Umbilical cord (tissue), 1 donor: ENCODE measurements at regions not wholly inside any gene's neighbourhood (a gene's known extent, or its start where the extent isn't known, plus 50 kb on each side); places are given as distances from the start of the nearest gene placed in this dataset.

Experiments used
- DNase-seq: peaks from one replicate; pipeline ENCODE4 v3.0.0-alpha.2; 2015; ENCODE audit warnings: low spot score

DNA sequence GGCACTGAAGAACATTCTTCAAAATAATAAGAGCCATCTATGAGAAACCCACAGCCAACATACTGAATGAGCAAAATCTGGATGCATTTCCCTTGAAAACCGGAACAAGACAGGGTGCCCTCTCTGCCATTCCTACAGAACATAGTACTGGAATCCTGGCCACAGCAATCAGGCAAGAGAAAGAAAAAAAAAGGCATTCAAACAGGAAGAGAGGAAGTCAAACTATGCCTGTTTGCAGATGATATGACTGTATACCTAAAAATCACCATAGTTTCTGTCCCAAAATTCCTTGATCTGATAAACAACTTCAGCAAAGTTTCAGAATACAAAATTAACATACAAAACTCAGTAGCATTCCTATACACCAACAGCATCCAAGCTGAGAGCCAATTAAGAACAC is 119.5 kb upstream of the PARD3B start:
- DNase-seq = no peak

- DNase-seq = no peak
Observed at GRCh38 chr2:204428675-204429074, 116.6 kb upstream of the PARD3B start.

DNA sequence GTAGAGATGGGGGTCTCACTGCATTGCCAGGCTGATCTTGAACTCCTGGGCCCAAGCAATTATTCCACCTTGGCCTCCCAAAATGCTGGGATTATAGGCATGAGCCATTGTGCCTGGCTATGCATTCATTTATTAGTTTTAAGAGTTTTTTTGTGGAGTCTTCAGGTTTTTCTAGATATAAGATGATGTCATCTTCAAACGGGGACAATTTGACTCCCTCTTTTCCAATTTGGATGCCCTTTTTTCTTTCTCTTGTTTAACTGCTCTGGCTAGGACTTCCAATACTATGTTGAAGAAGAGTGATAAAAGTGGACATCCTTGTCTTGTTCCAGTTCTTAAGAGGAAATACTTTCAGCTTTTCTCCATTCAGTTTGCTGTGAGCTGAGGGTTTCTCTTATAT is 113.7 kb upstream of the PARD3B start:
- no peak for DNase-seq

GRCh38 chr2:204432196-204432595 is 113.1 kb upstream of the PARD3B start:
- DNase-seq = no peak

DNA sequence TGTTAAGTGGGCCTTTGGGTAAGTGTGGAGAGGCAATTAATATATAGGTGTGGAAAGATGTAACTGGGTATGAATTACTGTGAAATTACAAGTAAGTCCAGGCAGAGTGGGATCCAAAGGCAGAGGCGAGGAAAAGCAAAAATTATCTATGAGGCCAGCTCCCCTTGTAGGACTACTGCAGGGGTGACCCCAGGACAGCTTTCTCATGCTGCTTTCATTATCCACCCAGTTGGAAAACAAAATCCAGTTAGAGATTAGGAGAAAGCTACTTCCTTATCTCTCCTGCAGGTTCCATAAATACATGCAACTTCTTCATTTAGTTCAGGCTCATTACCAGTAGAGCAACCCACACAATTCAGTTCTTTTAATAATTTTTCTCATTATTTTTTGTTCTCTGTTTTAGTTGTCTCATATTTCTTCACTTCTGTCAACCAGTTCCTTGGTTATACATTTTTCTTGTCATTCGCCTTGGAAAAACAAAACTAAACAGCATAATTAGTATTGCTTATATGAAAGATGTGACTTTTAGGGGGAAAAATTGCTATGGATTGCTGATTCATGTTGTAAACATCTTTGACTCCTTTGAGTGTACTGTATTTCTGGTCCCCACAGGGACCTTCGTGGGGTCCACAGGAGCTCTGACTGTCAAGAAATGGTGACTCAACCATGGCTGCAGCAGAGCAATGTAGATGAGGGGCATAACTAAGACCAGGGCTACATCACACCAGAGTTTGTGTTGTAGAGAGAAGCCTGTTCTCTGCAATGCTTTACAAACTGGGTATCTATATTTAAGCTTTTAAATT is 110.4 kb upstream of the PARD3B start:
- no peak for DNase-seq

GRCh38 chr2:204436230-204436629 is 109.0 kb upstream of the PARD3B start:
- DNase-seq = no peak

- DNase-seq = no peak
Observed at GRCh38 chr2:204437408-204437807, 107.9 kb upstream of the PARD3B start.

DNA sequence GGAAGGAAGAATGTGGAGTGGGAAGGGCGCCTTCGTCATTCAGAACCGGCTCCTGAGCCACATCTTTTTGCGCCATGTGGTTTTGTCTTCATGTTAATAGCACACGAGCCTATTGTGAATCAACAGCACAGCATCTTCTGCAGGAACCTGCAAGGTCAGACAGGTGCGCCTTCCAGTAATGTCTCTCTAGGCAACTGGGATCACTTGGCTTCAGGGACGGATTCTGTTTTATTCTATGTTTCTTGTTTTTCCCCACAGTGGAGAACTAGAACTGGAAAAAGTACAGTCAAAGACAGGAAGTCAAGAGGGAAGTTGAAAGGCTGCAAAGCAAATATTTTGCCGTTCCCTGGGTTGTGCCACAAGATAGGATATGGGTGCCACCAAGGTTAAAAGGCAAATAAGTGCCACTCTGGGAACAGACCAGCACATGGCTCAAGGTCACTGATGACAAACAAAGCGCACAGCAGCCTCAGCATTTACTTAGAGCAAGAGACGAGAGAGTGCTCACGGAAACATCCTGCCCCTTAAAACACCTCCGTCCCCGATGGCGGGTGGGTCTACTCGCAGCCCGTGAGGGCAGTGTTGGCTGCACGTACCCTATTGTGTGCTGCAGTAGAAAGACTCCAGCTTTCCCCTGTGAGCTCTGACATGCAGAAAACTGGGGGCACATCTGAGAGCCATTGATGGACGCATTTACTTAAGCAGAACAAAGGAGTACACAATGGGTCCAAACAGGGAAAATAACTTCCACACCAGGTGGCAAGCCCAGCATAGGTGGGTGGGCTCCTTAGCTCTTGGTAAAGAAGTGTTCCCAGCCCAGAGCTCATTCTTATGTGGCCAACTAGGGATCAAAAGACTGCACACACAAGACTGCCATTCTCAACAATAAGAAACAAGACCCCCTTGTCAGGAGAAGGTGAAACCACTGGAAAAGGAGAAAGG is 107.2 kb upstream of the PARD3B start:
- no peak for DNase-seq

DNA sequence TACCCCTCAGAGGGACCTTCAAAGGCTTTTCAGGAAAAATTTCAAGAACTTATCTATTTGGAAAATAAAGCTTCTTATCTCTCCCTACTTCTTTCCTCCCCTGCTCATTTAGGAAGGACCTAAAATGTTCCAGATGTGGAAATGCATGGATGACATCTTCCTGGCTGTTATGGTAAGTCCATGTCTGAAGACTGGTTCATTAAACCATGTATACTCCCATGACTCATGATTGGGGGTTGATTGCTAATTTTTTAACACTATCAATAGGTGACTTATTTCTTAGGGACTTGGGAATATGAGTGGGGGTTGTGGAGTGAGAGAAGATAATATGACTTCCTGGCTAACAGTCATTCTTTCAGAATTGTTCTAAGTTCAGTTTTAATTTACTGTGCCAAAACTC is 104.0 kb upstream of the PARD3B start:
- no peak for DNase-seq

GRCh38 chr2:204445149-204445548 is 100.1 kb upstream of the PARD3B start:
- no peak for DNase-seq

GRCh38 chr2:204447722-204448121 is 97.6 kb upstream of the PARD3B start:
- DNase-seq = no peak

- DNase-seq = no peak
Observed at GRCh38 chr2:204449977-204450376, 95.3 kb upstream of the PARD3B start.

- no peak for DNase-seq
Observed at GRCh38 chr2:204451766-204452165, 93.5 kb upstream of the PARD3B start.

GRCh38 chr2:204452464-204453023 is 92.7 kb upstream of the PARD3B start:
- peak; percentile 88 for DNase-seq

GRCh38 chr2:204453730-204454167 is 91.5 kb upstream of the PARD3B start:
- peak; percentile 92 for DNase-seq

DNA sequence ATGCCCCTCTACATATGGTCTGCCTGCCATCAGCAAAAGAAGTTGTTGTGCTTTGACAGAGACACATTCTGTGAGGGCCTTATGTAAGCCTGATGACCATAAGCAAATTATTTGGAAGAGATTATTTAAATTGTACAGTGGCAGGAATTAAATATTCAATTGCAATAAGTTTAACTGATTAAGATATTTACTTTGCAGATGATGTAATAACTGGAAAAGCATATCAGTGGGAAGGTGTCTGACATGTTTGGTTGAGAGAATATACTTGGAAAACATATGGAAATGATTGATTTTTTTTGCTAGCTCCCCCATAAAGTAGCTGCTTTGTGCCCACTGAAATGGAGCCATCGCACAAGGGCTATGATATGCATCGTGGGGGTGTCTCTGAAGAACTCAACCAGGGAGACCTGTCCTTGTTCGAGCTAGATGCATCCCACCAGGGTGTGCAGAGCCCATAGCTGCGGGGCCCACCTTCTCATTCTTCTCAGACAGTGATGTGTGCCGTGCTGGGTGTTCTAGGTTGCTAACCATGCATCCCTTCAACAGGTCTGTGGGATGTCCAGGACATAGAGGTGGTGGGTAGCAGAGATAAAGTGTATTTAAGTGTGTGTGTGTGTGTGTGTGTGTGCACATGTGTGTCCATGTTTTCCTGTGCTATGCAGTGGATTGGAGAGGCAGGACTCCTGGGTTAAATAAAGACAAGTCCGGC is 90.4 kb upstream of the PARD3B start:
- no peak for DNase-seq

DNA sequence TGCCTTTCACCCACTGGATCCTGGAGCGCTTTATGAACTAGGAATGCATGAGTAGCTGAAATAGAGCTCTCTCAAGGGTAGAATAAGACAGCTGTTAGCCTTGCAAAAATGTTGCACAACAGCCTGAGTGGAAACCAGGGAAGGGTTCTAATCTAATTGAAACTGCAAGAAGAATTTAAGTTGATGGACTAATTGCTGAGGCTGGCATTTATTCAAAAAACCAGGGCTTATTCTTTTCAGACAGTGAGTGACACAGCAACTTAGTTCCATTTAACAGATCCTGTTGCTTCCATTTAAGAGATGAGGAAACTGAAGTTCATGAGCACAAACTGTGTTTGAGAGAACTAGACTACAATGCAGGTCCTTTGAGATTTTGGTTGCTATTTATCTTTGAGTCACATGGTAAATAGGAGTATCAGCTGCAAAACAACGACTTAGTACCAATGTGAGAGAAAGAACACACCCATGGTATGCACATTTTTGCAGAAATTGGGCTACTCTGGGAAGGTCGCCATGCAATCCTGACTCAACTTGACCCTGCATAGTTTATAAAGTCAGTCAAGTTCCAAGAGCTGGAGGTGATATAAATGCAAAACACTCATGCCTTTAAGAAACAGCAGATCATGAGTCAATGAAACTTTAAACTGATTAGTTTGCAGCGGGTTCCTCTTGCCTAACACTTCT is 76.4 kb upstream of the PARD3B start:
- peak; percentile 32 for DNase-seq

DNA sequence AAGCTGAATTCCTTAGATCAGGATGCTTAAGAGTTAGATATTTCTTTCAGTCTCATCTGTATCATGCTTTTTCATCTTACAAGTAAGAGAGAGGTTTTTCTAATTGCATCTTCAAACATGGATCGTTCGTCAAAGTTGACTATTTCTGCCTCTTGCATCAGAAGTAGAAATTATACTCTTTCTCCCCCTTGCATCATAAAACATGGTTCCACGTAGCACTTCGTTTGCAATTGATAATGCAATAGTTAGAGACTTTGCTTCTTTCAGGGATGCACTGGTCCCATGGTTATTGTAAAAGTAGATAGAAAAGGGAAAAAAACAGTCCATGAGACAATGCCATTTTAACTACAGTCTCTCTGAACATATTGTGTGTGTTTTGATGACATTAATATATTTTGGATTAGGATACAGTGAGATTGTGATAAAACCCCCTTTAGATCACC is 75.1 kb upstream of the PARD3B start:
- DNase-seq = no peak

DNA sequence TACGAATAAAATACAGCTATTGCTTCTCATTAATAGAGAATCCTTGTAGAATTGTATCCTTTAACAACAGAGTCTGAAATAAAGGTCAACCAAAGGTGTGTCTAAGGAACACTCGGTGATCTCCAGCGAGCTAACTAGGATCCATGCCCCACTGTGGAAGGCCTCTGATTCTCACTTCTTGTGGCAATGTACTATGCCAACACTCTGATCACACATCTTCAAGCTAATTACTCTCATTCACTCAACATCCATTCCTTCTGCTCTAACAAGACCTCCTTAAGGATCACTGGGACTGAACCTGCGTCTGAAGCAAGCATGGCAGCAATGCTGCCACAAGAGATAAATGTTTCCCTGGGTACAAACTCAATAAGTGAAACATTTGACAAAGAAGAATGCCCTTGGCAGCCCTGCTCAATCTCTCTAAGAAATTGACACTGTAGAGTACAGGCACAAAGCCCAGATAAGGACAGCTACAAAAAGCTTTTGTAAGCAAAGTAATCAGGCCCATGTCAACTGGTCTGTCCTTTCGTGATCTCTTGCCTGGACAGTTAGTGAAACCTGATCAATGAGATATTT is 74.6 kb upstream of the PARD3B start:
- DNase-seq = no peak

DNA sequence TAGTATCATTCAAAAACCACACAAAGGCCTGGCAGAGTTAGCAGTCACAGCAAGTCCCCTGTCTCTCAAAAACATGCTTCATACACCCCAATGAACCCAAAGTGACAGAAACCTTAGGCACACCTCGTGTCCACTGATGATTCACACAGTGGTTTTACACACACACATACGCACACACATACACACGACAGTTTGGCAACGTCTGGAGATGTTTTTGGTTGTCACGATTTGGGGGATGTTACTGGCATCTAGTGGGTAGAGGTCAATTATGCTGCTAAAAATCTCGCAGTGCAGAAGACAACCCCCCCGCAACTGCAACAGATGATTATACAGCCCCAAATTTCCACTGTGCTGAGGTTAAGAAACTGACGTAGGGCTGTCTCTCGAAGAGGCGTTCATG is 72.9 kb upstream of the PARD3B start:
- no peak for DNase-seq

DNA sequence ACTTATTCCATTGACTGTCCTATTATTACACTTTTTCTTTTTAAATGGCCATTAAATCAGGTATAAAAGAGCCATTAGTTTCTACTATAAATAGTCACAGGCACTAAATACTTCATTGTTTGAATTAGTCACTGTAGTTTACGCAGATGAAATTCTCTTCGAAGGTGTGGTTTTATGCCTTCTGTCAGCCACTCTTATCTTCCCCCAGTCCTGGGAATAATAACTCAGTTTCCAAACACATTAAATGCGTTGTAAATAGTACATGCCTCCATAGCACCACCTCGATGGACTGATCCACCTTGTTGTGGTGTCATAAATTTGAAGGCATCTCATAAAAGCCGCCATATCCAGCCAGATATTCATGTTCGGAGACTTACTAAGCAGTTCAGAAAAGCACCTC is 72.1 kb upstream of the PARD3B start:
- DNase-seq = no peak
